GM12878 (cell line): ENCODE measurements at regions not wholly inside any gene's neighbourhood (a gene's known extent, or its start where the extent isn't known, plus 50 kb on each side); places are given as distances from the start of the nearest gene placed in this dataset.

ENCODE experiments used
- ATAC-seq: fragments of 200-7000 bp; cut with Tn5 transposase; 3 replicates; pipeline ENCODE4 v1.9.1; 2020; ENCODE audit warnings: mild to moderate bottlenecking, moderate library complexity
- BruUV-seq: library from RNA; stranded (reverse); fragments of 400-500 nt; replicated peaks from 2 replicates; lab custom pipeline; 2021; lab: Mats Ljungman, UMichigan
- CTCF ChIA-PET: fragments of 300-600 bp; sonication (Branson Sonifier 250); formaldehyde crosslinking; extraction: SDS; loops from one replicate; lab custom pipeline; 2021; ENCODE audit warnings: inconsistent platforms; lab: Yijun Ruan, JAX
- POLR2A ChIA-PET: fragments of 350-600 bp; formaldehyde crosslinking; extraction: SDS; loops from one replicate; lab custom pipeline; 2021; ENCODE audit warnings: inconsistent platforms; lab: Charles Lee
- RAD21 ChIA-PET: fragments of 300-600 bp; sonication (Branson Sonifier 250); formaldehyde crosslinking; loops from one replicate; lab custom pipeline; 2023; ENCODE audit warnings: antibody characterized with exemption; ENCODE audit not compliant: unreplicated experiment; lab: Charles Lee
- SMC1A ChIA-PET: fragments of 300-600 bp; sonication (Branson Sonifier 250); formaldehyde crosslinking; loops from one replicate; lab custom pipeline; 2023; ENCODE audit not compliant: unreplicated experiment, uncharacterized antibody; lab: Charles Lee
- DNase-seq: peaks from one replicate; pipeline ENCODE4 v3.0.0-alpha.2; 2011; ENCODE audit warnings: low read depth, low spot score
- FAIRE-seq: peaks from 3 replicates; lab custom pipeline; 2011; peaks lifted over from hg19 to GRCh38; lab: Jason Lieb, UNC
- H2AFZ ChIP-seq: 2 replicates; pipeline ENCODE4 v1.6.0; 2011; ENCODE audit warnings: low read depth, low read length, control low read depth; ENCODE audit not compliant: control insufficient read depth
- H3K27ac ChIP-seq: 2 replicates; pipeline ENCODE4 v1.5.1; 2011; ENCODE audit warnings: control low read depth; ENCODE audit not compliant: control insufficient read depth, insufficient read depth
- H3K27me3 ChIP-seq, 2 experiments: replicated peaks in 1 of 2; 2 replicates each; pipeline versions ENCODE4 v1.6.0 to v1.6.1; 2011; ENCODE audit warnings: low read length in 1 of 2; ENCODE audit not compliant: control insufficient read depth in 2 of 2, insufficient read depth in 2 of 2
- H3K36me3 ChIP-seq, 2 experiments: 2 replicates each; pipeline ENCODE4 v1.5.1; 2011; ENCODE audit warnings: low read length in 1 of 2; ENCODE audit not compliant: control insufficient read depth in 2 of 2, insufficient read depth in 2 of 2
- H3K4me1 ChIP-seq: 2 replicates; pipeline ENCODE4 v1.6.1; 2011; ENCODE audit warnings: mild to moderate bottlenecking, low read length, moderate library complexity, mixed read lengths; ENCODE audit not compliant: control insufficient read depth, insufficient read depth
- H3K4me2 ChIP-seq: 2 replicates; pipeline ENCODE4 v1.6.0; 2011; ENCODE audit warnings: control low read depth; ENCODE audit not compliant: control insufficient read depth, insufficient read depth
- H3K4me3 ChIP-seq: fragments of 200-600 bp; sonication (generic); 2 replicates; pipeline ENCODE4 v1.5.1; 2016
- H3K79me2 ChIP-seq: 2 replicates; pipeline ENCODE4 v1.6.0; 2011; ENCODE audit warnings: low read length; ENCODE audit not compliant: control insufficient read depth, insufficient read depth
- H3K9ac ChIP-seq: 2 replicates; pipeline ENCODE4 v1.8.0; 2011; ENCODE audit warnings: low read length, control low read depth, mixed read lengths; ENCODE audit not compliant: control insufficient read depth, insufficient read depth
- H3K9me3 ChIP-seq: replicated peaks from 3 replicates; pipeline ENCODE4 v1.5.1; 2011; ENCODE audit warnings: mild to moderate bottlenecking, low read length; ENCODE audit not compliant: control insufficient read depth, insufficient read depth
- H4K20me1 ChIP-seq: 2 replicates; pipeline ENCODE4 v1.6.0; 2011; ENCODE audit not compliant: control insufficient read depth, insufficient read depth
- ASH2L ChIP-seq: fragments of 300-600, 200-600 bp; sonication (generic); IDR thresholded peaks from 2 replicates; pipeline ENCODE4 v1.6.1; 2017; ENCODE audit warnings: low read depth, mild to moderate bottlenecking, borderline replicate concordance
- ATF3 ChIP-seq: IDR thresholded peaks from 2 replicates; pipeline ENCODE4 v1.6.1; 2011; ENCODE audit warnings: low read depth, mild to moderate bottlenecking, low read length, moderate library complexity, borderline replicate concordance; ENCODE audit errors: extremely low read depth
- CHD2 ChIP-seq: IDR thresholded peaks from 2 replicates; pipeline ENCODE4 v1.6.1; 2011; ENCODE audit warnings: low read depth, low read length, improper control_type of control experiment, borderline replicate concordance
- E2F4 ChIP-seq: IDR thresholded peaks from 2 replicates; pipeline ENCODE4 v1.6.1; 2012; ENCODE audit warnings: low read depth, low read length, improper control_type of control experiment
- EP300 ChIP-seq, 2 experiments: fragments of 150-350 bp in 1 of 2; IDR thresholded peaks; 2 replicates each; pipeline ENCODE4 v1.6.1; 2011 to 2012; ENCODE audit warnings: low read depth in 2 of 2, low read length in 2 of 2, borderline replicate concordance in 1 of 2, improper control_type of control experiment in 1 of 2, inconsistent platforms in 1 of 2; ENCODE audit not compliant: control insufficient read depth in 1 of 2
- ESRRA ChIP-seq: IDR thresholded peaks from 2 replicates; pipeline ENCODE4 v1.6.1; 2012; ENCODE audit warnings: mild to moderate bottlenecking, low read length, improper control_type of control experiment
- NFYA ChIP-seq: IDR thresholded peaks from 2 replicates; pipeline ENCODE4 v1.6.1; 2011; ENCODE audit warnings: low read depth, mild to moderate bottlenecking, low read length, improper control_type of control experiment, borderline replicate concordance
- POLR2AphosphoS5 ChIP-seq: IDR thresholded peaks from 2 replicates; pipeline ENCODE4 v1.6.1; 2011; ENCODE audit warnings: mild to moderate bottlenecking, low read length, inconsistent platforms
- PRDM15 ChIP-seq: fragments of 450-650 bp; formaldehyde crosslinking; IDR thresholded peaks from 2 replicates; pipeline ENCODE4 v1.4.0; 2020; ENCODE audit warnings: mild to moderate bottlenecking, moderate library complexity
- REST ChIP-seq: IDR thresholded peaks from 2 replicates; pipeline ENCODE4 v1.6.1; 2012; ENCODE audit warnings: mild to moderate bottlenecking, low read depth, low read length
- TBL1XR1 ChIP-seq: IDR thresholded peaks from 2 replicates; pipeline ENCODE4 v1.6.1; 2012; ENCODE audit warnings: low read depth, low read length, improper control_type of control experiment
- TCF12 ChIP-seq: IDR thresholded peaks from 2 replicates; pipeline ENCODE4 v1.6.1; 2011; ENCODE audit warnings: low read depth, mild to moderate bottlenecking, low read length
- WGBS: methylation state at CpG from one replicate; pipeline ENCODE4 v1.1.6; 2016; ENCODE audit warnings: low lambda C conversion rate; ENCODE audit not compliant: insufficient replicate concordance, insufficient coverage; ENCODE audit errors: missing lambda C conversion rate; 5-methylcytosine and 5-hydroxymethylcytosine counted together
- in situ Hi-C: fragments of 300-500 bp; cut with MboI; formaldehyde crosslinking; loops from 9 replicates; pipeline ENCODE4 v1.14.3; 2018; ENCODE audit warnings: mixed read lengths
- intact Hi-C: fragments of 100-400 bp; cut with micrococcal nuclease; formaldehyde crosslinking; loops from one replicate; pipeline ENCODE4 v1.14.2; 2022; ENCODE audit not compliant: unreplicated experiment

GRCh38 chr2:226052772-226053416 is 653.4 kb downstream of the NYAP2 start (continued):
- TF ChIP-seq PRDM15 (CRISPR knock-in tag) (no peak), NFYA (no peak)

- no peaks in the 10 kb centered on the region for H3K4me1 ChIP-seq
- H2AFZ ChIP-seq = no peak overlapping the region
- ChIA-PET SMC1A (no interaction called here), POLR2A (no interaction called here), CTCF (no interaction called here), RAD21 (no interaction called here)
- H3K9me3 ChIP-seq = no peaks in the 10 kb centered on the region
- no peak overlapping the region for H3K4me3 ChIP-seq
- in situ Hi-C loops = no loop called here
- BruUV-seq = no TSS peak
- intact Hi-C loops = no loop called here
- ATAC-seq (no peak), FAIRE-seq (no peak), DNase-seq (no peak)
- no peaks in the 10 kb centered on the region for H4K20me1 ChIP-seq
- H3K36me3 ChIP-seq = no peaks in the 10 kb centered on the region
- H3K27me3 ChIP-seq = no peaks in the 10 kb centered on the region
- 52% methylated on average over 5 of the region's 5 CpGs for WGBS
- H3K27ac ChIP-seq = no peak overlapping the region
- H3K4me2 ChIP-seq = no peak overlapping the region
- H3K79me2 ChIP-seq = no peaks in the 10 kb centered on the region
- H3K9ac ChIP-seq = no peak overlapping the region
- TF ChIP-seq TBL1XR1 (no peak), ATF3 (no peak), POLR2AphosphoS5 (no peak), E2F4 (no peak), ESRRA (no peak), EP300 (IDR thresholded peaks at IDR 0.05; ENCODE audit: borderline replicate concordance in 1 of 2, control insufficient read depth in 1 of 2, low read depth in 2 of 2, low read length in 2 of 2) (no peak), ASH2L (no peak), CHD2 (no peak), TCF12 (no peak), REST (no peak)
Observed at GRCh38 chr2:226050822-226051221, 651.3 kb downstream of the NYAP2 start.
